Common myeloid progenitor, CD34-positive (primary cell): ENCODE measurements at regions not wholly inside any gene's neighbourhood (a gene's known extent, or its start where the extent isn't known, plus 50 kb on each side); places are given as distances from the start of the nearest gene placed in this dataset.
A peak's percentile ranks its signal among the peaks of the same experiment; 100 is the strongest.

Source experiments
- CTCF ChIA-PET: fragments of 350-600 bp; sonication (Branson Sonifier 250); formaldehyde crosslinking; loops from one replicate; lab custom pipeline; 2021; ENCODE audit warnings: antibody characterized with exemption; lab: Charles Lee
- POLR2A ChIA-PET: fragments of 350-600 bp; sonication (Branson Sonifier 250); formaldehyde crosslinking; loops from one replicate; lab custom pipeline; 2021; ENCODE audit warnings: antibody characterized with exemption; lab: Charles Lee
- DNase-seq, 3 donors: peaks; one replicate each; pipeline versions ENCODE4 v3.0.0 to v3.0.0-alpha.2; 2013
- H3K27ac ChIP-seq, 2 experiments: 1 replicate in 1 of 2; 2 replicates in 1 of 2; pipeline ENCODE4 v1.7.0; 2013; ENCODE audit warnings: inconsistent platforms in 2 of 2, low read length in 2 of 2, mild to moderate bottlenecking in 2 of 2, low read depth in 1 of 2, moderate library complexity in 1 of 2; ENCODE audit not compliant: severe bottlenecking in 2 of 2, insufficient read depth in 1 of 2, poor library complexity in 1 of 2
- H3K27me3 ChIP-seq, 5 experiments: replicated peaks in 2 of 5; 1 replicate in 3 of 5; 2 replicates in 2 of 5; pipeline versions ENCODE4 v1.6.1 to v1.7.0; 2013; ENCODE audit warnings: low read length in 4 of 5, mild to moderate bottlenecking in 2 of 5, moderate library complexity in 2 of 5, inconsistent platforms in 1 of 5; ENCODE audit not compliant: insufficient read depth in 5 of 5, control insufficient read depth in 4 of 5
- H3K36me3 ChIP-seq, 4 experiments: 1 replicate in 2 of 4; 2 replicates in 2 of 4; pipeline versions ENCODE4 v1.6.1 to v1.7.0; 2013; ENCODE audit warnings: low read length in 3 of 4, control low read depth in 1 of 4, mild to moderate bottlenecking in 1 of 4; ENCODE audit not compliant: control insufficient read depth in 4 of 4, insufficient read depth in 4 of 4
- H3K4me1 ChIP-seq, 4 experiments: 1 replicate in 3 of 4; 2 replicates in 1 of 4; pipeline versions ENCODE4 v1.6.1 to v1.7.1; 2013; ENCODE audit warnings: low read length in 3 of 4, mild to moderate bottlenecking in 3 of 4, control low read depth in 1 of 4, inconsistent platforms in 1 of 4, moderate library complexity in 1 of 4; ENCODE audit not compliant: control insufficient read depth in 4 of 4, insufficient read depth in 4 of 4; ENCODE audit errors: control extremely low read depth in 1 of 4
- H3K4me3 ChIP-seq, 7 experiments: 1 replicate in 4 of 7; 2 replicates in 3 of 7; pipeline versions ENCODE4 v1.5.1 to v1.7.0; 2013; ENCODE audit warnings: mild to moderate bottlenecking in 7 of 7, low read length in 6 of 7, moderate library complexity in 6 of 7, inconsistent platforms in 2 of 7, low read depth in 2 of 7, control low read depth in 1 of 7; ENCODE audit not compliant: insufficient read depth in 4 of 7, control insufficient read depth in 1 of 7; ENCODE audit errors: extremely low read depth in 1 of 7
- H3K9me3 ChIP-seq, 5 experiments: 1 replicate in 4 of 5; 2 replicates in 1 of 5; pipeline versions ENCODE4 v1.6.1 to v1.7.1; 2013; ENCODE audit warnings: low read length in 4 of 5, mild to moderate bottlenecking in 2 of 5, inconsistent platforms in 1 of 5, low read depth in 1 of 5, moderate library complexity in 1 of 5; ENCODE audit not compliant: control insufficient read depth in 4 of 5, insufficient read depth in 2 of 5; ENCODE audit errors: control extremely low read depth in 1 of 5
- WGBS: methylation state at CpG from one replicate; pipeline ENCODE4 v1.1.5; 2013; ENCODE audit not compliant: insufficient coverage; 5-methylcytosine and 5-hydroxymethylcytosine counted together

DNA sequence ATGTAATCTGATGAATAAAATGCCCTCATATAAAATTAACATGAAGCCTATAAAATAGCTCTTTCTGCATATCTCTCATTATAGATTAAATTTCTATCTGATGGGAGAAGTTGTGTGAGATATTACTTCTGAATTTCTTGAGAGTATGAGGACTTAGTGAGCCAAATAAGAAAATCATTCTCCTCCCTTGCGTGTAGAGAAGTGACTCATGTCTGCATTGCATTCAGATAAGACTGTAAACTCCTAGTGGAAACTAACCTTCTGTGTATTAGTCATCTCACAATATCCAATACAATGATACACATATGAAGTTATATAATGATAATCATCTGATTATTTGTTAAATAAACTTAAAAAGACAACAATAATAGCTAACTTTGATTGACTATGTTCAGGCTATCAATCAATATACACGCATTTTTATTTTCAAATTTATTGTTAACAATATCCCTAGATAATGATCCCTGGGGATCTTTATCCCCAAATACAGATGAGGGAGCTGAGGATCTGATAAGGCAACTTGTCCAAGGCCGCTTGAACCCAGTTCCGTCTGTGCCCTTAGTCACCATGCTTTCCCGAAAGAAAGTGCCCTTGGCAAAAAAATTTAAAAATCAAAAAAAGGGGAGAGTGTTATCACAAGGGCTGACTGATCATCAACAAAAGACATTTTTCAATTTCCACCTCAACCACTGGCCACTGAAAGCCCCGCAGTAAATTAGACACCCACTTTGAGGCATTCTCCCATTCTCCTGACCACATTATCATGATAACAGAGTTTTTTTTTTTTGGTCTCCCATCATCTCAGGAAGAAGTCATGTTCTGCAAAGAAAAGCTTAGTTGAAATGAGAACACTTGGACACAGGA lies 189.2 kb upstream of the RASSF8 start:
- CTCF ChIA-PET = interaction anchor here (1.0 to 1.7 kb wide), 2 partner anchors 16 to 19 kb away, joined by 4 to 5 read pairs; no protein-coding TSS in a partner anchor
- H3K27ac ChIP-seq = no peak overlapping the region
- WGBS = 98% methylated on average over 4 of the region's 6 CpGs

DNA sequence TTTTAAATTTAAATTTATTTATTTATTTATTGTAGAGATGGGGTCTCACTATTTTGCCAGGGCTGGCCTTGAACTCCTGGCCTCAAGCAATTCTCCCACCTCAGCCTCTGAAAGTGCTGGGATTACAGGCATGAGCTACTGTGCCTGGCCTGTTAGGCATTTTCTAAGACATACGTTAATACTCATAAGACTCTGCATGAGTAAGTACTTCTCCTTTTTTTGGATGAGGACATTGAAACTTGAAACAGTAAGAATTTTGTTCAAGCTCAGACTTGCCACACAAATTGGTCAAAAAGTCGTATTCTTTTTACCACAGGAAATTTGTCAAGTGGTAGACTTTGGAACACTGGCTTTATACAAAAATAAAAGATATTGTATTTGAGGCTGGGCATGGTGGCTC lies 187.4 kb upstream of the RASSF8 start:
- H3K27ac ChIP-seq = no peak overlapping the region
- CTCF ChIA-PET = interaction anchor here (1.1 to 1.2 kb wide), 2 partner anchors 15 to 255 kb away, joined by 3 to 4 read pairs; no protein-coding TSS in a partner anchor

More for the DNA sequence above, 189.2 kb upstream of the RASSF8 start:
- Histone ChIP-seq H3K36me3 (no peaks in the 10 kb centered on the region), H3K4me1 (peaks cover 3 to 16% (median 7%) of the 10 kb centered on the region in 4 experiments), H3K9me3 (no peaks in the 10 kb centered on the region), H3K4me3 (no peak overlapping the region), H3K27me3 (no peaks in the 10 kb centered on the region)
- POLR2A ChIA-PET = no interaction called here
- DNase-seq = peak; percentile 21 to 80 (median 61)

DNA sequence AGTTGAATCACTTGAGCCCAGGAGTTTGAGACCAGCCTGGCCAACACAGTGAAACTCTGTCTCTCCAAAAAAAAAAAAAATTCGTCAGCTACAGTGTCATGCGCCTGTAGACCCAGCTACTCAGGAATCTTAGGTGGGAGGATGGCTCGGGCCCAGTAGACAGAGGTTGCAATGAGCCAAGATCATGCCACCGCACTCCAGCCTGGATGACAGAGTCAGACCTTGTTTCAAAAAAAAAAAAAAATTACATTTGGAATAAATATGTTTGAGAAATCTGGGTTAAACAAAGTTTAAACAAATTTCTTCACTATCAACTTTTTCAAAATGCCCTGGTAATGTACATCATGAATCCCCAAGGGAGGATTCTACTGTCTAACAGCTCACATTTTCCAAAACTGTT lies 187.0 kb upstream of the RASSF8 start:
- no peak for DNase-seq
- Histone ChIP-seq H3K4me3 (no peak overlapping the region), H3K27me3 (no peaks in the 10 kb centered on the region), H3K9me3 (no peaks in the 10 kb centered on the region), H3K4me1 (peaks cover 7 to 26% (median 20%) of the 10 kb centered on the region in 4 experiments), H3K36me3 (no peaks in the 10 kb centered on the region), H3K27ac (no peak overlapping the region)
- 100% methylated on average over 1 of the region's 4 CpGs for WGBS
- POLR2A ChIA-PET = interaction anchor here (0.7 kb wide), 1 partner anchor 245 kb away, joined by 8 read pairs; no protein-coding TSS in a partner anchor
- CTCF ChIA-PET = interaction anchor here (1.1 kb wide), 1 partner anchor 15 kb away, joined by 4 read pairs; no protein-coding TSS in a partner anchor

More for the DNA sequence above, 187.4 kb upstream of the RASSF8 start:
- POLR2A ChIA-PET = no interaction called here
- H3K36me3 ChIP-seq = no peaks in the 10 kb centered on the region
- no peak overlapping the region for H3K4me3 ChIP-seq
- no peaks in the 10 kb centered on the region for H3K27me3 ChIP-seq
- peaks cover 6 to 23% (median 16%) of the 10 kb centered on the region in 4 experiments for H3K4me1 ChIP-seq
- peak; percentile 46 to 91 (median 83) for DNase-seq
- H3K9me3 ChIP-seq = no peaks in the 10 kb centered on the region
- 0% methylated on average over 1 of the region's 2 CpGs for WGBS

DNA sequence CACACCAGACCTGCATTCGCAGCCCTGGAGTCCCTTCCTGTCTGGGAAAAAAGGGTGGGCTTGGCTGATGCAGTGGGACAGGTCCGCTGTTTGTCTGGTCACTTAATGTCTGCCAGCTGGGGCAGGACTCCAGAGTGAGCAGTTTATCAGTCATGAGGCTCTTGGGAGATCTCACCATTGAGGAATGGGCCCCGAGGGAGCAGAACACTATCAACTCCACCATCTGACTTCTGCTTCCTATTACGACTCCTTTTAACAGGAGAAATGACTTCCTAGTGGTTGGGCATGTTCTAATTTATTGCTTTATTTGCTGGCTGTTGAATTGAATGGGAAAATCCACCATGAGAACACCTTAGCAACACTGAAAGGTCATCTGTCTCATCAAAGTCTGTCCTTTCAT lies 182.5 kb upstream of the RASSF8 start:
- WGBS = 0% methylated on average over 1 of the region's 4 CpGs
- ChIA-PET CTCF (interaction anchor here (0.9 kb wide), 1 partner anchor 11 kb away, joined by 4 read pairs; no protein-coding TSS in a partner anchor), POLR2A (interaction anchor here (1.3 kb wide), 1 partner anchor 24 kb away, joined by 3 read pairs; no protein-coding TSS in a partner anchor)
- Histone ChIP-seq H3K36me3 (no peaks in the 10 kb centered on the region), H3K9me3 (no peaks in the 10 kb centered on the region), H3K27ac (peak overlapping the region; percentile 40), H3K4me1 (peaks cover 2 to 32% (median 18%) of the 10 kb centered on the region in 4 experiments), H3K4me3 (peak overlapping the region in 2 of 7 experiments; percentile 24 to 57), H3K27me3 (no peaks in the 10 kb centered on the region)
- DNase-seq = peak; percentile 79 to 87 (median 81)

DNA sequence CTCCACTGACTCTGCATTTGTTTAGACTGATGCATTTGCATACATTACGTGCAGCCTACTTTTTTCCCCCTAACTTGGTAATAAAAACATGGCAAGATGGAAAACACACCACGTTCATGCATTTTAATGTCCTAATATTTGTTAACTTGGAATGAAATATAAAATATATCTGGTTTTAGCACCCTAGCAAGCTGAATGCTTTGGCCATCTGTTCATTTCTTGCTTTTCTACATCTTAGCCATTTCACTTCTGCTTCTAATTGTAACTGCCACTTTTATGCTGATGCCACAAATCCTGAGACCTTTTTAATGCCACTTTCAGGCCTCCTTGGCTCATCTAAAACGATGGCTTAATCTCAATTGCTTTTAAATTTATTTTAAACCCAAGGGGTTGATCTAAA lies 177.7 kb upstream of the RASSF8 start:
- Histone ChIP-seq H3K9me3 (no peaks in the 10 kb centered on the region), H3K27ac (no peak overlapping the region), H3K4me3 (no peak overlapping the region), H3K4me1 (peaks cover 5 to 26% (median 18%) of the 10 kb centered on the region in 4 experiments), H3K36me3 (no peaks in the 10 kb centered on the region), H3K27me3 (no peaks in the 10 kb centered on the region)
- ChIA-PET CTCF (no interaction called here), POLR2A (no interaction called here)
- WGBS = no CpG with 5 or more reads among the region's 3 CpGs
- no peak for DNase-seq

DNA sequence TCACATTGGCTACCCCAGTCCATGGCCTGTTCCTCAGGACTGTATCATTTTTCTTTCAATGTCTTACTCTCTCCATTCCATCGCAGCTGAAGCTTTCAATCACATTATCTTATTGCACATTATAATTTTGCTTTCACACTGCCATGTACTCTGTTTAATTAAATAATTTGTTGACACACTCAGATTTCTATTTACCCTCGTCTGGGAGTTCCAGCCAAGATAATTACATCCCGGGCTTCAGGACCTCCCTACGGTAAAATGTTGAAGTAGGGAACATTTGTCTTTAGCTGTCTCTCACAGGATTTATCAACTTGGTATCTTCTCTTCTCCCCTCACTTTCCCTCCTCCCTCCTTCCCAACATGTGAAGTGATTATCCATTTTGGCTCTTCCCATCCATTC lies 177.2 kb upstream of the RASSF8 start:
- Histone ChIP-seq H3K4me1 (peaks cover 5 to 22% (median 13%) of the 10 kb centered on the region in 4 experiments), H3K9me3 (no peaks in the 10 kb centered on the region), H3K27ac (no peak overlapping the region), H3K27me3 (no peaks in the 10 kb centered on the region), H3K36me3 (no peaks in the 10 kb centered on the region), H3K4me3 (no peak overlapping the region)
- WGBS = 100% methylated on average over 3 of the region's 4 CpGs
- no peak for DNase-seq
- CTCF ChIA-PET = no interaction called here
- POLR2A ChIA-PET = no interaction called here

DNA sequence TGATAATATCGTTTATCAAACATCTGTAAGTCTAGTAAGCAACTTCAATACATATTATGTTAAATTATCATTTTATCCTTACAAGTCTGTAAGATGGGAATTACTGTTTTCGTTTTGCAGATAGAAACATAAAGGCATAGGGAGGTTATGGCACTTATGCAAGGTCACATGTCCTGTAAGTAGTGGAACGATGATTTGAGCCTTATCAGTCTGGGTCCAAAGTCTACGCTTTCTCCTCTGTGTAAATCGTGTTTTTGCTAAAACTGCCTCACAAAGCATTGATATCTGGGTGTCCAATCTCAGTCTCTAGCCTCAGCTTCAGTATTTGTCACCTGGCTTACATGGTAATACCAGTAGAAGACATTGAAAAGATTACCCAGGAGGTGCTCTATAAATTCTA lies 174.9 kb upstream of the RASSF8 start:
- POLR2A ChIA-PET = no interaction called here

More for the DNA sequence above, 174.9 kb upstream of the RASSF8 start:
- H3K27me3 ChIP-seq = no peaks in the 10 kb centered on the region
- H3K4me1 ChIP-seq = peaks cover 2 to 8% (median 5%) of the 10 kb centered on the region in 4 experiments
- CTCF ChIA-PET = interaction anchor here (0.7 to 1.1 kb wide), 2 partner anchors 41 to 77 kb away, joined by 3 to 4 read pairs; no protein-coding TSS in a partner anchor
- WGBS = 100% methylated on average over 3 of the region's 5 CpGs
- DNase-seq = no peak
- no peaks in the 10 kb centered on the region for H3K36me3 ChIP-seq
- H3K4me3 ChIP-seq = no peak overlapping the region
- H3K9me3 ChIP-seq = no peaks in the 10 kb centered on the region
- no peak overlapping the region for H3K27ac ChIP-seq
